ENCODE measurements at regions not wholly inside any gene's neighbourhood (a gene's known extent, or its start where the extent isn't known, plus 50 kb on each side); places are given as distances from the start of the nearest gene placed in this dataset.

- intact Hi-C loops (cut with micrococcal nuclease) = loop anchor here (5.0 to 10.0 kb wide), 3 partner anchors 145 to 1232 kb away; no protein-coding TSS in a partner anchor
- Histone ChIP-seq H3K18ac (ENCODE audit: low read depth, low read length) (peak overlapping the region; percentile 85; the same call in 1 of the 2 replicates), H2AK9ac (replicated peaks; ENCODE audit: low read depth, low read length, poor library complexity) (no peak overlapping the region), H3K56ac (ENCODE audit: extremely low read depth, insufficient read depth, low read length) (peak overlapping the region; percentile 63; the same call in 1 of the 2 replicates), H3K9ac (ENCODE audit: low read depth, low read length) (no peak overlapping the region), H2BK20ac (ENCODE audit: low read depth, low read length) (peak overlapping the region; percentile 97), H3K27ac (ENCODE audit: insufficient read depth, low read length) (peak overlapping the region; percentile 5; the same call in 1 of the 2 replicates), H4K5ac (ENCODE audit: low read depth, low read length) (no peak overlapping the region; the same call in 1 of the 2 replicates), H3K23ac (ENCODE audit: low read depth, low read length) (peak overlapping the region; percentile 33; the same call in 1 of the 2 replicates), H2AK5ac (ENCODE audit: low read depth, low read length) (peak overlapping the region; percentile 1; the same call in 1 of the 2 replicates), H3K27me3 (ENCODE audit: control insufficient read depth, insufficient read depth, low read length) (no peaks in the 10 kb centered on the region), H3K14ac (replicated peaks; ENCODE audit: low read depth, low read length) (peak overlapping the region; percentile 48; the same call in 1 of the 2 replicates), H4K20me1 (ENCODE audit: insufficient read depth, low read length) (no peaks in the 10 kb centered on the region), H3K4ac (ENCODE audit: low read depth, low read length) (peak overlapping the region; percentile 92), H2BK15ac (ENCODE audit: low read depth, low read length) (peak overlapping the region; percentile 92), H3K4me1 (ENCODE audit: control insufficient read depth, insufficient read depth, low read length) (peaks cover 9% of the 10 kb centered on the region), H2AFZ (replicated peaks; ENCODE audit: low read length, poor library complexity) (no peak overlapping the region), H3K4me3 (ENCODE audit: insufficient read depth, low read depth, low read length) (no peak overlapping the region), H4K8ac (ENCODE audit: low read depth in 2 of 2, low read length in 2 of 2) (peak overlapping the region; percentile 61 to 72), H4K91ac (ENCODE audit: insufficient read depth, low read depth, low read length) (peak overlapping the region; percentile 84; the same call in 1 of the 2 replicates), H3K9me1 (ENCODE audit: insufficient read depth, low read length) (no peaks in the 10 kb centered on the region), H3K79me1 (ENCODE audit: low read depth in 1 of 2, low read length in 2 of 2) (no peaks in the 10 kb centered on the region), H2BK120ac (ENCODE audit: low read depth, low read length) (peak overlapping the region; percentile 97), H3K36me3 (ENCODE audit: control insufficient read depth, insufficient read depth, low read length) (no peaks in the 10 kb centered on the region), H2BK5ac (ENCODE audit: low read depth, low read length, poor library complexity, severe bottlenecking) (peak overlapping the region; percentile 10), H3K9me3 (ENCODE audit: control insufficient read depth, insufficient read depth, low read length) (no peaks in the 10 kb centered on the region; the same call in 1 of the 2 replicates), H3K4me2 (ENCODE audit: low read depth, low read length) (no peak overlapping the region)
- in situ Hi-C loops (cut with MboI; ENCODE audit: low sequenced_read_pairs) = no loop called here
- POLR2A ChIA-PET (ENCODE audit: unreplicated experiment) = no interaction called here
- BruUV-seq (replicated peaks) = no TSS peak
- ATAC-seq (ENCODE audit: low read depth) = no peak
- dilution Hi-C loops (cut with HindIII; ENCODE audit: low sequenced_read_pairs, unreplicated experiment) = no loop called here
- WGBS, 2 experiments (ENCODE audit: extremely low coverage in 2 of 2, insufficient read length in 1 of 2) = no CpG with 5 or more reads among the region's 2 CpGs
- no peak for TF ChIP-seq MAFK (IDR thresholded peaks at IDR 0.05; ENCODE audit: low read depth, low read length)
- TF ChIP-seq RFX5 (IDR thresholded peaks at IDR 0.05; ENCODE audit: low read depth, low read length) = no peak
- TF ChIP-seq NFE2L2 (IDR thresholded peaks at IDR 0.05; ENCODE audit: low read depth, low read length) = no peak
- no peak for TF ChIP-seq ELK1 (IDR thresholded peaks at IDR 0.05; ENCODE audit: borderline replicate concordance, low read depth, low read length)
- no peak for TF ChIP-seq SMC3 (IDR thresholded peaks at IDR 0.05; ENCODE audit: low read depth, low read length)
- TF ChIP-seq RCOR1 (IDR thresholded peaks at IDR 0.05; ENCODE audit: insufficient replicate concordance, low read length) = no peak
- no peak for TF ChIP-seq POLR2A (IDR thresholded peaks at IDR 0.05; ENCODE audit: low read depth, low read length)
- no peak for TF ChIP-seq CTCF (conservative IDR thresholded peaks at IDR 0.05; ENCODE audit: low read depth, low read length)
- no peak for TF ChIP-seq FOS (IDR thresholded peaks at IDR 0.05; ENCODE audit: low read depth, low read length)
- TF ChIP-seq BHLHE40 (IDR thresholded peaks at IDR 0.05; ENCODE audit: low read depth, low read length) = no peak
- CTCF ChIA-PET = no interaction called here
- DNase-seq = no peak
These were observed 1196.0 kb downstream of the GALC start for GRCh38 chr14:86797075-86797351.

All from IMR-90 (cell line).